ENCODE measurements at regions not wholly inside any gene's neighbourhood (a gene's known extent, or its start where the extent isn't known, plus 50 kb on each side); places are given as distances from the start of the nearest gene placed in this dataset.

DNA sequence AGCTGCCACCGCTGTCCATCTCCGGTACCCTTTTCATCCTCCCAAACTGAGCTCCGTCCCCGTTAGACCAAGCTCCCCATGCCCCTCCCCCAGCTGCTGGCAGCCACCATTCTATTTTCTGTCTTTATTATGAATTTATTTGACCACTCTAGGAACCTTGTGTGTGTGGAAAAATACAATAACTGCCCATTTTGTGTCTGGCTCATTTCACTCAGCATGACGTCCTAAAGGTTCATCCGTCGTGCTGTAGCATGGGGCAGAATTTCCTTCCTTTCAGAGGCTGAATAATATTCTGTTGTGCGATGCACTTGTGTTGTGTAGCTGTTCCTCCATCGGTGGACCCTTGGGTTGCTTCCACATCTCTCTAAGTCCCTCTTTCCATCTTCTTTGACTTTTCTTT is 263.1 kb downstream of the SEC14L1 start (continued):
- TF ChIP-seq, protein P1, sequence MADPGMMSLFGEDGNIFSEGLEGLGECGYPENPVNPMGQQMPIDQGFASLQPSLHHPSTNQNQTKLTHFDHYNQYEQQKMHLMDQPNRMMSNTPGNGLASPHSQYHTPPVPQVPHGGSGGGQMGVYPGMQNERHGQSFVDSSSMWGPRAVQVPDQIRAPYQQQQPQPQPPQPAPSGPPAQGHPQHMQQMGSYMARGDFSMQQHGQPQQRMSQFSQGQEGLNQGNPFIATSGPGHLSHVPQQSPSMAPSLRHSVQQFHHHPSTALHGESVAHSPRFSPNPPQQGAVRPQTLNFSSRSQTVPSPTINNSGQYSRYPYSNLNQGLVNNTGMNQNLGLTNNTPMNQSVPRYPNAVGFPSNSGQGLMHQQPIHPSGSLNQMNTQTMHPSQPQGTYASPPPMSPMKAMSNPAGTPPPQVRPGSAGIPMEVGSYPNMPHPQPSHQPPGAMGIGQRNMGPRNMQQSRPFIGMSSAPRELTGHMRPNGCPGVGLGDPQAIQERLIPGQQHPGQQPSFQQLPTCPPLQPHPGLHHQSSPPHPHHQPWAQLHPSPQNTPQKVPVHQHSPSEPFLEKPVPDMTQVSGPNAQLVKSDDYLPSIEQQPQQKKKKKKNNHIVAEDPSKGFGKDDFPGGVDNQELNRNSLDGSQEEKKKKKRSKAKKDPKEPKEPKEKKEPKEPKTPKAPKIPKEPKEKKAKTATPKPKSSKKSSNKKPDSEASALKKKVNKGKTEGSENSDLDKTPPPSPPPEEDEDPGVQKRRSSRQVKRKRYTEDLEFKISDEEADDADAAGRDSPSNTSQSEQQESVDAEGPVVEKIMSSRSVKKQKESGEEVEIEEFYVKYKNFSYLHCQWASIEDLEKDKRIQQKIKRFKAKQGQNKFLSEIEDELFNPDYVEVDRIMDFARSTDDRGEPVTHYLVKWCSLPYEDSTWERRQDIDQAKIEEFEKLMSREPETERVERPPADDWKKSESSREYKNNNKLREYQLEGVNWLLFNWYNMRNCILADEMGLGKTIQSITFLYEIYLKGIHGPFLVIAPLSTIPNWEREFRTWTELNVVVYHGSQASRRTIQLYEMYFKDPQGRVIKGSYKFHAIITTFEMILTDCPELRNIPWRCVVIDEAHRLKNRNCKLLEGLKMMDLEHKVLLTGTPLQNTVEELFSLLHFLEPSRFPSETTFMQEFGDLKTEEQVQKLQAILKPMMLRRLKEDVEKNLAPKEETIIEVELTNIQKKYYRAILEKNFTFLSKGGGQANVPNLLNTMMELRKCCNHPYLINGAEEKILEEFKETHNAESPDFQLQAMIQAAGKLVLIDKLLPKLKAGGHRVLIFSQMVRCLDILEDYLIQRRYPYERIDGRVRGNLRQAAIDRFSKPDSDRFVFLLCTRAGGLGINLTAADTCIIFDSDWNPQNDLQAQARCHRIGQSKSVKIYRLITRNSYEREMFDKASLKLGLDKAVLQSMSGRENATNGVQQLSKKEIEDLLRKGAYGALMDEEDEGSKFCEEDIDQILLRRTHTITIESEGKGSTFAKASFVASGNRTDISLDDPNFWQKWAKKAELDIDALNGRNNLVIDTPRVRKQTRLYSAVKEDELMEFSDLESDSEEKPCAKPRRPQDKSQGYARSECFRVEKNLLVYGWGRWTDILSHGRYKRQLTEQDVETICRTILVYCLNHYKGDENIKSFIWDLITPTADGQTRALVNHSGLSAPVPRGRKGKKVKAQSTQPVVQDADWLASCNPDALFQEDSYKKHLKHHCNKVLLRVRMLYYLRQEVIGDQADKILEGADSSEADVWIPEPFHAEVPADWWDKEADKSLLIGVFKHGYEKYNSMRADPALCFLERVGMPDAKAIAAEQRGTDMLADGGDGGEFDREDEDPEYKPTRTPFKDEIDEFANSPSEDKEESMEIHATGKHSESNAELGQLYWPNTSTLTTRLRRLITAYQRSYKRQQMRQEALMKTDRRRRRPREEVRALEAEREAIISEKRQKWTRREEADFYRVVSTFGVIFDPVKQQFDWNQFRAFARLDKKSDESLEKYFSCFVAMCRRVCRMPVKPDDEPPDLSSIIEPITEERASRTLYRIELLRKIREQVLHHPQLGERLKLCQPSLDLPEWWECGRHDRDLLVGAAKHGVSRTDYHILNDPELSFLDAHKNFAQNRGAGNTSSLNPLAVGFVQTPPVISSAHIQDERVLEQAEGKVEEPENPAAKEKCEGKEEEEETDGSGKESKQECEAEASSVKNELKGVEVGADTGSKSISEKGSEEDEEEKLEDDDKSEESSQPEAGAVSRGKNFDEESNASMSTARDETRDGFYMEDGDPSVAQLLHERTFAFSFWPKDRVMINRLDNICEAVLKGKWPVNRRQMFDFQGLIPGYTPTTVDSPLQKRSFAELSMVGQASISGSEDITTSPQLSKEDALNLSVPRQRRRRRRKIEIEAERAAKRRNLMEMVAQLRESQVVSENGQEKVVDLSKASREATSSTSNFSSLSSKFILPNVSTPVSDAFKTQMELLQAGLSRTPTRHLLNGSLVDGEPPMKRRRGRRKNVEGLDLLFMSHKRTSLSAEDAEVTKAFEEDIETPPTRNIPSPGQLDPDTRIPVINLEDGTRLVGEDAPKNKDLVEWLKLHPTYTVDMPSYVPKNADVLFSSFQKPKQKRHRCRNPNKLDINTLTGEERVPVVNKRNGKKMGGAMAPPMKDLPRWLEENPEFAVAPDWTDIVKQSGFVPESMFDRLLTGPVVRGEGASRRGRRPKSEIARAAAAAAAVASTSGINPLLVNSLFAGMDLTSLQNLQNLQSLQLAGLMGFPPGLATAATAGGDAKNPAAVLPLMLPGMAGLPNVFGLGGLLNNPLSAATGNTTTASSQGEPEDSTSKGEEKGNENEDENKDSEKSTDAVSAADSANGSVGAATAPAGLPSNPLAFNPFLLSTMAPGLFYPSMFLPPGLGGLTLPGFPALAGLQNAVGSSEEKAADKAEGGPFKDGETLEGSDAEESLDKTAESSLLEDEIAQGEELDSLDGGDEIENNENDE (IDR thresholded peaks at IDR 0.05; ENCODE audit: insufficient replicate concordance, low read length) = no peak
- no peak for TF ChIP-seq SP2 (IDR thresholded peaks at IDR 0.05; ENCODE audit: low read length)
- TF ChIP-seq, protein P2, sequence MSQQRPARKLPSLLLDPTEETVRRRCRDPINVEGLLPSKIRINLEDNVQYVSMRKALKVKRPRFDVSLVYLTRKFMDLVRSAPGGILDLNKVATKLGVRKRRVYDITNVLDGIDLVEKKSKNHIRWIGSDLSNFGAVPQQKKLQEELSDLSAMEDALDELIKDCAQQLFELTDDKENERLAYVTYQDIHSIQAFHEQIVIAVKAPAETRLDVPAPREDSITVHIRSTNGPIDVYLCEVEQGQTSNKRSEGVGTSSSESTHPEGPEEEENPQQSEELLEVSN (IDR thresholded peaks at IDR 0.05) = no peak
